CMK (cell line): ENCODE measurements at regions not wholly inside any gene's neighbourhood (a gene's known extent, or its start where the extent isn't known, plus 50 kb on each side); places are given as distances from the start of the nearest gene placed in this dataset.

Source experiments
- DNase-seq: peaks from one replicate; pipeline ENCODE4 v3.0.0-alpha.2; 2010; ENCODE audit warnings: low read depth

GRCh38 chr11:127224276-127224675 is 223.7 kb upstream of the KIRREL3 start:
- no peak for DNase-seq

DNA sequence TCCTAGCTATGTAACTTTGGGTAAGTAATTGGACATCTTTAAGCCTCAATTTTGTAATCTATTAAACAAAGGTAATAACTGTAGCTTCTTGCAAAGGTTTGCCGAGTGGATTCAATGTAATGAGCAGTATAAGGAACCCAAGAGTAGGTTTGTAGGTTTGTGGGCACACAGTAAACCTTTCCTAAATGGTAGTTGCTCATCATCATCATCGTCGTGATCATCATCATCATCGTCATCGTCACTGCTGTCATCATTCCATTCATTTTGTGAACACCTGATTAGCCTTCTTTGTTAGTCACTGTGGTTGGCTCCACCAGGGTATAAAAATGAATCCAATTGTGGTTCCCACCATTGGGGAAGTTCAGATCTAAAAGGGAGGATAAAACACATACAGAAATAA is 223.1 kb upstream of the KIRREL3 start:
- DNase-seq, result no peak

- DNase-seq, result no peak
Observed at GRCh38 chr11:127223026-127223425, 222.5 kb upstream of the KIRREL3 start.

DNA sequence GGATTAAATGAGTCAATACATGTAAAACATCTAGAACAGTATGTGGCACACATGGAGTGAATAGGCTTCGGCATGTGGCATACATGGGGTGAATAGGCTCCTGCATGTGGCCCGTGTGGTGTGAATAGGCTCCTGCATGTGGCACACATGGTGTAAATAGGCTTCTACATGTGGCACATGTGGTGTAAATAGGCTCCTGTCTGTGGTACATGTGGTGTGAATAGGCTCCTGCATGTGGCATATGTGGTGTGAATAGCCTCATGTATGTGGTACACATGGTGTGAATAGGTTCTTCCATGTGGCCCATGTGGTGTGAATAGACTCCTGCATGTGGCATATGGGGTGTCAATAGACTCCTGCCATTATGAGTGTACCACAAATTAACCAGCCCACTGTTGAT is 219.1 kb upstream of the KIRREL3 start:
- no peak for DNase-seq

DNA sequence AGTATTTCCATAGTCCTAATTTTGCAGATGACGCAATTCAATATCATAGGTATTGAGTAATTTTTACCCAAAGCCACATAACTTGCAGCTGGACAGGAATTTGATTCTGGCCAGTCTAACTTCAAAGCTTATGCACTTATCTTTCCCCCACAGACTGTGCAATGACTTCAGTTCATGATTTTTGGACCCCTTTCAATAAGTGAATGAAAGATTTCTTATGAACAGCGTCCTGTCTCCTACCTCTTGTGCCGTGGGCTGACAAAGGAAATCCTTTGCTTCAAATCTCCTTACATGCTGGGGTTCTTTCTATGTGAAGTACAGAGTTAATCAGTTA is 217.7 kb upstream of the KIRREL3 start:
- DNase-seq, result no peak

DNA sequence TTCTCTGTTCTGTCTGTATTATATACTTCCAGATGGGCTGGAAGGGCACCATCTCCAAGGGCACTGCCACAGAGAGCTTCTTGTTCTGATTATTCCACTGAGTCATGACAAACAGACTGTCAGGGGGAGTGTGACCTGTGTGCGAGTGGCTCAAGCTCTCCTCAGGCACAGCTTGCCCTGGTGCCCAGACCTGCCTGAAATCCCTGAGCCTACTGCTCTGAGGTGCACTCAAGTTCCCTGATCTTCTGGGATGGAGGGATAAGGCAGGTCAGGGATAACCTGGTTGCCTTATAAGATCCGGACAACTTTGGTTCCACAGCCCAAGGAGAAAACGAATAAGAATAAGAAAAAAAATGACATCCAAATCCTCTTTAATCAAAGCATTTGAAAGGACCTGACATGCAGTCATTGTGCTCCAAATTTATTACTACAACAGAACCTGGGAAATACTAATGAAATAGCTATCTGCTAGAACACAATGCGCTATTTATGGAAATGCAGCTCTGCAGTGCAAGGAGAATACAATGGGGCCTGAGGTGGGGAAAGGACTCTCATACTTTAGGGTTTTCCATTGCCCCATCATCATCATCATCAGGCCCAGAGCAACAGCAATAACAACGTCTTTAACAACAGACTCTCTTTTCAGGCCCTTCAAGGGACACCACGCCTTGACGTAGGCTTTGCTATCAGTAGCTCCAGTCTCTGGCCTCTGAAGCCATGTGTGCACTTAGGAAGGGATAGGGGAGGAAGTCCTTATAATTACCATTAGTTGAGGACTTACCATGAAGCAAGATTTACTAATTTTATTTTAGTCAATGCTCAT is 217.1 kb upstream of the KIRREL3 start:
- DNase-seq, result no peak

GRCh38 chr11:127205688-127206217 is 205.2 kb upstream of the KIRREL3 start:
- DNase-seq, result no peak

GRCh38 chr11:127203490-127203889 is 202.9 kb upstream of the KIRREL3 start:
- DNase-seq, result no peak

- no peak for DNase-seq
Observed at GRCh38 chr11:127202105-127202504, 201.5 kb upstream of the KIRREL3 start.

DNA sequence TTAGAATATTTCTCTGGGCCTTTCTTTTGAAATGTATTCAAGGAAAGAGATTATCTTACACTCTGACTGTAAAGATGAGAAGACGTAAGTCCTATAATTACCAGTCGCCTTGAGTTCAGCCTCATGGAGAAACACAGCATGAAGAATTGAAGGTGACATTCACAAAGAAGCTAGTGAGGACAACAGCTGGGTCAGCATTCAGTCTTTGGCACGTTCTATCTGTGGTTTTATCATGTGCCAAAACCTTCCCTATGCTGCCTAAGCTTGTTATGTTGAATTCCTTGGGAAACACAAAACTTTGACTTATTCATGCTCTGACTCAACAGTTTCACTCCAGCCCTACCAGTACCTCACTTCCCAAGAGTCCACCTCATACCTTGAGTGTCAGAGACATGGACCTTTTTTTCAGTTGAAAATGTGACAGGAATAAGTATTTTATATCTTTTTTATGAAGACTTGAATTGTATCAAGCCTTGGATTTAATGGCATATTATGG is 198.8 kb upstream of the KIRREL3 start:
- no peak for DNase-seq

DNA sequence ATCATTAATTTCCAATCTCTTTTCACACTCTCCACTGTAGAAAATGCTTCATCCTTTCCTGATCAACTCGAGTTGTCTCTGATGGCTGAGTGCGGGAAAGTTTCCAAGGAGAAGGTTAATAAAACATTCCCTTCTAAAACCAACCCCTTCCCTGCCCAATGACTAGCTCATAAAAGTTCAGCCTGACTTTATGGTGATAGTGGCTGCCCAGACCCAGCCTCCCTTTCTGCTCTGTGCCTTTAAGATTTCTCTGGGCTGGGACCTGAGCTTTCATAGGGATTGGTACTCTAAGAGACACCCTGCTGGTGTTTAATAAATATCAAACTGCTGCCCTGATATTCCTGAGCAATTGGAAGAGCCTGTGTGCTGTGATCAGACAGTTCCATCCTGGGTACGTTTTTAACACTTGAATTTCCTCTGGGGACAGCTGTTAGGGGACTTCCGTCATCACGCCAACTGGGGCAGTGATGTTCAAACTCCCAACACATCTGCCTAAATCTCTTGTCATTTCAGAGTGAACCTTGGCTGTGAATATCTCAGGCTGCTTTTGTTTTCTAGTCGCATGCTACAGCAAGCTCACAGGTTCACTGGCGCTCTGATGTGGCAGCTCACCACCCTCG is 195.0 kb upstream of the KIRREL3 start:
- no peak for DNase-seq

DNA sequence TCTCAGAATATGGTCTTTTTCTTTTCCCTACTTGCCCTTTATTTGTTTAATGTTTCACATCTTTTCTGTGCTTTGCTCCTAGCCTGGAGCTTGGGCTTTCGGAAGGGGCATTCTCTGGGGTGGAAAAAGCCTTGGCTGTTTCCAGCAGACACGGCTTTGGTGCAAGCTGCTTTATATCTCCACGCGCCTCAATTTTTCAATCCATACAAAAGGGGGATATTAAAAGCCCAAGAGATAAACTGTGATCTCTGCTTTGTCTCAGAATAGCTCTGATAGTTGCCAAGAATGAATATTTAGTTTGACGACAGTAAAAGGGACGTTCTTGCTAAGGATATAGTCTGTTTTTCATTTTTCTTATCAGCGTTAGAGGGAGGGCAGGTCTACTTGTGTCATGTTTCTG is 194.0 kb upstream of the KIRREL3 start:
- no peak for DNase-seq

GRCh38 chr11:127193950-127194349 is 193.4 kb upstream of the KIRREL3 start:
- DNase-seq, result no peak

DNA sequence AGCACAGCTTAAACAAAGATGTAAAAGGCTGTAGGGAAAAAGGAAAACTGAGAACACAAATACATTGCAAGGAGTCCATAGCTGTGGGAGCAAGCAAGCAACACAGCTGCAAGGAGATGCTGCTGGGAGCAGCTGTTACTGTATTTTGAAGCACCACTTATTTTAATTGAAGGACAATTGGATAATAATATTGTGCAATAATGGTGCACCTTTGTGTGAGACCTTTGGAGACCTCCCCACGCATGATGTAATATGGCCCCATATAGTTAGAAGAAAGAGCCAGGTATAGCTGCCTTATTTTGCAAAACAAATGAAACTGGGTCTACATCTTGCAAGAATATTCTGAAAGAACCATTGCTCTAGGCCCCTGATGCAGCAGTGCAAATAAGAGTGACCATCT is 191.1 kb upstream of the KIRREL3 start:
- no peak for DNase-seq

DNA sequence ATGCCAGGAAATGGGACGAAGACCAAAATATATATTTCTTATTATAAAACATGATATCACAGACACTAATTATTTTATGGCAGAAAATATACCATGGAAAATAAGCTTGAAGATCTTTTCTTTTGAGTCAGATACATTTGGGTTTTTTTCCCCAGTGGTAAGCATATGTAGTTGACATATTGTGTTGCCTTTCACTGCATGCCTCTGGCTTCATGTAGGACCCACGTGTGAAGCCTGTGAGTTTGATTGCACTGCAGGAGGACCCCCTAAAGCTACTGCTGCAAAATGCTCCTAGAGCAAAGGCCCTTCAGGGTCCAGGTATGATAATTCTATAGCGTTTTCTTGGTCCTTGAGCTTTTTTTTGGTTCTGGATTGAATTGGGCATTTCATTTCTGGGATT is 190.7 kb upstream of the KIRREL3 start:
- DNase-seq, result no peak

DNA sequence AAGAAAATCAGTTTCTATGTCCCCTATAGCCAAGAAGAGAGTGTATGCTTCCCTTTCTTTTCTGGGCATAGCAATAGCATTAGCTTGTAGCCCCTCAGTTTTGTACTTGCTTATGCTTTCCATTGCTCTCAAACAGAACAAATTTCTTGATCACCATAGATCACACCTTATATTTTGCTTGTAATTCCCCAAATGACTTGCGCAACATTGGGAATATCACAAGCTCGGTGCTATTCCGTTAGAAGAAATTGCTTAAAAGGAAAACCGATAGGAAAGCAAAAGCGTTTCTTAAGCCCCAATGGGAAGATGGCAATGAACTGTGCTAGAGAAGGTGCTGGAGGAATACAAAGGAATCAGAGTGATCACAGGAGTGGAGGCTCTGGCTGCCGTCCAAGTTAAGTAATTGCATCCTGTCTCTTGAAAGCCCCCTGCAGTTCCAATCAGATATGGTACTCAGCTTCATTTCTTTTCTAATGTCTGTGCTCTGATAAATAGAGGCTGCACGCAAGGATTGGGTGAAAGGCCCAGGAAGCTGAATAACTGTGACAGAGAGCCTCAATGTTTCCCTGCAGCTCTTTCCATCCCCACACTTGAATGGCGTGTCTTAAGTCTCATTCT is 182.1 kb upstream of the KIRREL3 start:
- DNase-seq, result no peak

DNA sequence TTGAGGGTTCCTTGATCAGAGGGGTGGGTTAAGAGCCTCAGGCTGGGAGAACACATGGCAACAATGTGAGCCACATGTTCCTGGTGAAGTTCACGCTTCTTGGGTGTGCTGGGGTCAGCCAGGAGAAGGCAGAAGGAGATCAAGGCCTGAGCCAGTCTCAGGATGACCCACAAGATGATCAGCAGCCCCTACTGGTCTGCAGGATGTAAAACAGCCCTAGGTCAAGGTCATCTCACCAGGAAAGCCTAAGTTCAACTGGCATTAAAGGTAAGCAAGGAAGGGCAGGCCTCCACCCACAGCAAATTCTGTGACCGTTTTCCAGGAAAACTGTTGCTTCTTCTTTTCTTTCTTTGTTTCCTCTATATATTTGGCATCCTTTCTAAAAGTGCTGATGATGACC is 156.7 kb upstream of the KIRREL3 start:
- no peak for DNase-seq

DNA sequence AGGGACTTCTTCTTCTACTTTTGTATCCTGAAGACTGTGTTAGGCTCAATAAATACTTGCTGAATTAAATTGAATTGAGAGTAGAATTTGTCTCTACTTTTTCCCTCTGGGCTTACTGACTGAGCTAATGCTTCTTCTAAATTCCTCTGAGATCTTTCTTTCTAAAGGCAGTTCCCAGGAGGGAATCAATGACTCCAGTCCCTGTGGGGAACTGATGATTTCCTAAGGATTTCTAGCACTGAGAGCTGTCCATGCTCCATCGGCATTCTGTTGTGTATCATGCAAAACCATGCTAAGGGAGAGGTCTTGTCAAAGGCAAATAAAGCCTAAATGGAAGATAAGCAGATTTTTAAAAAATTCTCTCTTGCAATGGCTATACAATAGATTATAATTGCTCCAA is 148.8 kb upstream of the KIRREL3 start:
- DNase-seq, result no peak

DNA sequence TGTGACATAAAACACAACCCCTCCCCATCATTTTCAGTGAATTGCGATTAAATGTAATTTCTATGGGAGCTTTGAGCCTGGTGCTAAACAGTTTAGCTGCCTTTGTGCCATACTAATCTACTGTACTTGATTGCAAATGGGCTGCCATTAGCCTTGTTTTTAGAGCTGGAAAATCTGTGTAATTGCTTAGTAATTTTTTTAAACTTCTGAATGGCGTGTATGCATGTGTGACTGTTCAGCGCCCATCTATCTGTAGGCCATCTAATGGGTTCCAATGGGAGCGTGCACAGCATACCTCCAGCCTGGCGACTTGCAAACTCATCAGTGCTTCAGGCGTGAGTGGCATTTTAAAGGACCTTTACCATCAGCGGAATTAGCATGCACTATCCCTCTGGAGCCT is 142.7 kb upstream of the KIRREL3 start:
- no peak for DNase-seq

GRCh38 chr11:127138613-127139012 is 138.0 kb upstream of the KIRREL3 start:
- DNase-seq, result no peak

DNA sequence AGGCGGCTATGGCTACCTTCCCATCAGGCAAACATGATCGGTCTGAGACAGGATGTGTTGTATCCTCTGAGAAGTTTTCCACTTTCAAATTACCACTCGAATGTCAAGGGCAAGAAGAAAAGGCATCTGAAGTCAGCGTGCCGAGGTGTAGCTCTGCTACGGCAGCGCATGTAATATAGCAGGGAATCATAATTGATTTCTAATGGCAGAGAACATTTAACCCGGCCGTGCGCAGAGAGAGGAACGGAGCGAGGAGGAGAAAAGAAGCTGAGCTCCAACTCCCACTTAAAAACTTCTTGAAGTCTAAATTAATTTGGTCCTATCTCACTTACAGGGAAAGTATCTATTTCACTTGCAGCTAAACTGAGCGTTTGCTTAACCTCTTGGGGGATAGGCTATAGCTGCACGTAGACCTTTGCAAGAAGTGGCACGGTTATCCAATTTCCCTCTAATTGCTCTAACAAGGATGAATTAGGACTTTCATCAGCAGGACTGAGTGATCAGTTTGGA is 137.3 kb upstream of the KIRREL3 start:
- no peak for DNase-seq

GRCh38 chr11:127136438-127136837 is 135.9 kb upstream of the KIRREL3 start:
- no peak for DNase-seq

DNA sequence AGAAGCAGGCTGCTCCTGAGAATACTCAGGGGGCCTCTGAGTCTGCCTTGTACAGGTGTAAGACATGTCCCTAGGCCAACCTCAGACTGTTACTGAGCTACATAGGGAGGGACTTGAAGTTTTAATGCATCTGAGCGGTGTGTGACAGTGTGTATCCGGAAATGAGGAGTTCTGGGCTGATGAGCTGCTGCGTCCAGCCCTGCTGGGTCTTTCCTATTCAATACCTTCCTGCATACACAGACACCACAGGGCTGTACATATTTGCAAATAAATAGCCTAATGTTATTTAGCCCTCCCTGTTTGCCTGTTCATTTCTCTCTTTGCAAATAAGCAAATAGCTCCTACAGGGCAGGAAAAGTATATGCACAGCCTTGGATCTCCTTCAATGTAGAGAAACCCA is 134.7 kb upstream of the KIRREL3 start:
- no peak for DNase-seq
